GM19035 (cell line): ENCODE measurements at regions not wholly inside any gene's neighbourhood (a gene's known extent, or its start where the extent isn't known, plus 50 kb on each side); places are given as distances from the start of the nearest gene placed in this dataset.

ENCODE experiments used
- ATAC-seq: cut with Tn5 transposase; IDR thresholded peaks from one replicate; pipeline ENCODE4 v1.9.1; 2021; ENCODE audit not compliant: unreplicated experiment

- ATAC-seq: no peak
Observed at GRCh38 chr9:28004900-28005299, 431.6 kb upstream of the C9orf72 start.

GRCh38 chr9:28005779-28006178 lies 432.5 kb upstream of the C9orf72 start:
- no peak for ATAC-seq

- ATAC-seq: no peak
Observed at GRCh38 chr9:28007097-28007817, 434.0 kb upstream of the C9orf72 start.

- no peak for ATAC-seq
Observed at GRCh38 chr9:28014212-28014611, 440.9 kb upstream of the C9orf72 start.

GRCh38 chr9:28024676-28025075 lies 451.4 kb upstream of the C9orf72 start:
- no peak for ATAC-seq

GRCh38 chr9:28025186-28025585 lies 451.9 kb upstream of the C9orf72 start:
- no peak for ATAC-seq

- no peak for ATAC-seq
Observed at GRCh38 chr9:28031521-28032267, 458.4 kb upstream of the C9orf72 start.

- no peak for ATAC-seq
Observed at GRCh38 chr9:28032268-28032590, 458.9 kb upstream of the C9orf72 start.

- no peak for ATAC-seq
Observed at GRCh38 chr9:28034242-28034641, 461.0 kb upstream of the C9orf72 start.

GRCh38 chr9:28037968-28038367 lies 464.7 kb upstream of the C9orf72 start:
- no peak for ATAC-seq

- no peak for ATAC-seq
Observed at GRCh38 chr9:28045051-28045450, 471.8 kb upstream of the C9orf72 start.

GRCh38 chr9:28050046-28050445 lies 476.8 kb upstream of the C9orf72 start:
- no peak for ATAC-seq

GRCh38 chr9:28050941-28051340 lies 477.7 kb upstream of the C9orf72 start:
- ATAC-seq: no peak

GRCh38 chr9:28051559-28052503 lies 478.6 kb upstream of the C9orf72 start:
- ATAC-seq: no peak

GRCh38 chr9:28053096-28053777 lies 480.0 kb upstream of the C9orf72 start:
- no peak for ATAC-seq

- no peak for ATAC-seq
Observed at GRCh38 chr9:28056006-28056405, 482.7 kb upstream of the C9orf72 start.

GRCh38 chr9:28056466-28056865 lies 483.2 kb upstream of the C9orf72 start:
- no peak for ATAC-seq

- ATAC-seq: no peak
Observed at GRCh38 chr9:28059192-28059591, 485.9 kb upstream of the C9orf72 start.

- ATAC-seq: no peak
Observed at GRCh38 chr9:28064241-28064815, 491.0 kb upstream of the C9orf72 start.

GRCh38 chr9:28073270-28073669 lies 500.0 kb upstream of the C9orf72 start:
- no peak for ATAC-seq

GRCh38 chr9:28079677-28080076 lies 506.4 kb upstream of the C9orf72 start:
- ATAC-seq: no peak
